ENCODE measurements at regions not wholly inside any gene's neighbourhood (a gene's known extent, or its start where the extent isn't known, plus 50 kb on each side); places are given as distances from the start of the nearest gene placed in this dataset.

- no peak for TF ChIP-seq CTCF (conservative IDR thresholded peaks at IDR 0.05; ENCODE audit: low read depth, low read length)
- DNase-seq (ENCODE audit: low read depth), result no peak
- no peak overlapping the region for H3K4me3 ChIP-seq (ENCODE audit: low read depth, low read length)
Observed at GRCh38 chr18:34627137-34627920, 82.8 kb upstream of the DTNA start.

GRCh38 chr18:34631093-34631966, 78.8 kb upstream of the DTNA start:
- no peak overlapping the region for H3K4me3 ChIP-seq (ENCODE audit: low read depth, low read length)
- no peak for TF ChIP-seq CTCF (conservative IDR thresholded peaks at IDR 0.05; ENCODE audit: low read depth, low read length)
- DNase-seq (ENCODE audit: low read depth), result no peak

GRCh38 chr18:34632321-34632720, 77.8 kb upstream of the DTNA start:
- no peak for DNase-seq (ENCODE audit: low read depth)
- TF ChIP-seq CTCF (conservative IDR thresholded peaks at IDR 0.05; ENCODE audit: low read depth, low read length), result no peak

GRCh38 chr18:34633368-34633767, 76.7 kb upstream of the DTNA start:
- TF ChIP-seq CTCF (conservative IDR thresholded peaks at IDR 0.05; ENCODE audit: low read depth, low read length), result no peak
- H3K4me3 ChIP-seq (ENCODE audit: low read depth, low read length), result no peak overlapping the region
- no peak for DNase-seq (ENCODE audit: low read depth)

More at GRCh38 chr18:34632321-34632720, 77.8 kb upstream of the DTNA start:
- H3K4me3 ChIP-seq (ENCODE audit: low read depth, low read length), result no peak overlapping the region

GRCh38 chr18:34637094-34637801, 72.8 kb upstream of the DTNA start:
- DNase-seq (ENCODE audit: low read depth), result no peak
- H3K4me3 ChIP-seq (ENCODE audit: low read depth, low read length), result no peak overlapping the region
- TF ChIP-seq CTCF (conservative IDR thresholded peaks at IDR 0.05; ENCODE audit: low read depth, low read length), result no peak

- no peak for TF ChIP-seq CTCF (conservative IDR thresholded peaks at IDR 0.05; ENCODE audit: low read depth, low read length)
- H3K4me3 ChIP-seq (ENCODE audit: low read depth, low read length), result no peak overlapping the region
- DNase-seq (ENCODE audit: low read depth), result no peak
Observed at GRCh38 chr18:34639687-34640086, 70.4 kb upstream of the DTNA start.
